ENCODE measurements at regions not wholly inside any gene's neighbourhood (a gene's known extent, or its start where the extent isn't known, plus 50 kb on each side); places are given as distances from the start of the nearest gene placed in this dataset.

- H3K4me3 ChIP-seq (ENCODE audit: low read depth in 1 of 3, low read length in 3 of 3), result no peak overlapping the region
- H3K36me3 ChIP-seq (ENCODE audit: control insufficient read depth in 4 of 4, insufficient read depth in 3 of 4, low read depth in 1 of 4, low read length in 3 of 4), result no peaks in the 10 kb centered on the region
- no peaks in the 10 kb centered on the region for H3K27me3 ChIP-seq (ENCODE audit: control insufficient read depth in 4 of 4, insufficient read depth in 4 of 4, low read length in 3 of 4)
- DNase-seq (ENCODE audit: low spot score), result no peak
- 89% methylated on average over 3 of the region's 3 CpGs for WGBS
- TF ChIP-seq GABPA (IDR thresholded peaks at IDR 0.05 in 1 of 2, conservative IDR thresholded peaks at IDR 0.05 in 1 of 2) (no peak), TAF1 (conservative IDR thresholded peaks at IDR 0.05) (no peak), MAX (IDR thresholded peaks at IDR 0.05) (no peak), RXRA (IDR thresholded peaks at IDR 0.05) (no peak)
- no peaks in the 10 kb centered on the region for H3K4me1 ChIP-seq (ENCODE audit: control insufficient read depth in 4 of 4, insufficient read depth in 4 of 4, low read length in 3 of 4)
- H3K27ac ChIP-seq (ENCODE audit: low read depth in 1 of 2, low read length in 2 of 2), result no peak overlapping the region
- H3K9ac ChIP-seq (ENCODE audit: low read depth in 1 of 2, low read length in 2 of 2), result no peak overlapping the region
- no peaks in the 10 kb centered on the region for H3K9me3 ChIP-seq (ENCODE audit: control insufficient read depth in 4 of 4, low read length in 3 of 4)
Observed at GRCh38 chr2:18790509-18791171, 201.3 kb upstream of the NT5C1B start.

- Histone ChIP-seq H3K36me3 (ENCODE audit: control insufficient read depth in 4 of 4, insufficient read depth in 3 of 4, low read depth in 1 of 4, low read length in 3 of 4) (no peaks in the 10 kb centered on the region), H3K9ac (ENCODE audit: low read depth in 1 of 2, low read length in 2 of 2) (no peak overlapping the region), H3K9me3 (ENCODE audit: control insufficient read depth in 4 of 4, low read length in 3 of 4) (no peaks in the 10 kb centered on the region), H3K4me3 (ENCODE audit: low read depth in 1 of 3, low read length in 3 of 3) (no peak overlapping the region), H3K4me1 (ENCODE audit: control insufficient read depth in 4 of 4, insufficient read depth in 4 of 4, low read length in 3 of 4) (no peaks in the 10 kb centered on the region), H3K27ac (ENCODE audit: low read depth in 1 of 2, low read length in 2 of 2) (no peak overlapping the region), H3K27me3 (ENCODE audit: control insufficient read depth in 4 of 4, insufficient read depth in 4 of 4, low read length in 3 of 4) (no peaks in the 10 kb centered on the region)
- TF ChIP-seq NR2F2 (IDR thresholded peaks at IDR 0.05) (peak; percentile 84), SP1 (IDR thresholded peaks at IDR 0.05) (no peak), HNF4G (IDR thresholded peaks at IDR 0.05) (no peak), FOXA2 (IDR thresholded peaks at IDR 0.05) (no peak)
- WGBS, result 70% methylated on average over 5 of the region's 5 CpGs
- no peak for DNase-seq (ENCODE audit: low spot score)
Observed at GRCh38 chr2:18788592-18788991, 199.2 kb upstream of the NT5C1B start.

- Histone ChIP-seq H3K4me1 (ENCODE audit: control insufficient read depth in 4 of 4, insufficient read depth in 4 of 4, low read length in 3 of 4) (no peaks in the 10 kb centered on the region), H3K9ac (ENCODE audit: low read depth in 1 of 2, low read length in 2 of 2) (no peak overlapping the region), H3K9me3 (ENCODE audit: control insufficient read depth in 4 of 4, low read length in 3 of 4) (no peaks in the 10 kb centered on the region), H3K27ac (ENCODE audit: low read depth in 1 of 2, low read length in 2 of 2) (no peak overlapping the region), H3K4me3 (ENCODE audit: low read depth in 1 of 3, low read length in 3 of 3) (no peak overlapping the region), H3K27me3 (ENCODE audit: control insufficient read depth in 4 of 4, insufficient read depth in 4 of 4, low read length in 3 of 4) (no peaks in the 10 kb centered on the region), H3K36me3 (ENCODE audit: control insufficient read depth in 4 of 4, insufficient read depth in 3 of 4, low read depth in 1 of 4, low read length in 3 of 4) (no peaks in the 10 kb centered on the region)
- DNase-seq (ENCODE audit: low spot score), result no peak
- WGBS, result 71% methylated on average over 2 of the region's 2 CpGs
- TF ChIP-seq EGR1 (IDR thresholded peaks at IDR 0.05; ENCODE audit: low read depth in 2 of 2), result no peak
- no peak for TF ChIP-seq ATF3 (IDR thresholded peaks at IDR 0.05)
- no peak for TF ChIP-seq GABPA (IDR thresholded peaks at IDR 0.05 in 1 of 2, conservative IDR thresholded peaks at IDR 0.05 in 1 of 2)
- no peak for TF ChIP-seq YY1 (IDR thresholded peaks at IDR 0.05)
- TF ChIP-seq REST (IDR thresholded peaks at IDR 0.05), result no peak
- no peak for TF ChIP-seq HNF4A (conservative IDR thresholded peaks at IDR 0.05)
- TF ChIP-seq HNF4G (IDR thresholded peaks at IDR 0.05), result no peak
- TF ChIP-seq RXRA (IDR thresholded peaks at IDR 0.05), result no peak
- no peak for TF ChIP-seq CTCF (IDR thresholded peaks at IDR 0.05; ENCODE audit: low read depth, low read length, missing input control)
- no peak for TF ChIP-seq JUND (IDR thresholded peaks at IDR 0.05)
- no peak for TF ChIP-seq FOXA1 (IDR thresholded peaks at IDR 0.05)
Observed at GRCh38 chr2:18787726-18788125, 198.4 kb upstream of the NT5C1B start.

Data from liver (tissue), 8 donors.